HepG2 (cell line): ENCODE measurements at regions not wholly inside any gene's neighbourhood (a gene's known extent, or its start where the extent isn't known, plus 50 kb on each side); places are given as distances from the start of the nearest gene placed in this dataset.

Experiments used
- ATAC-seq: fragments of 200-7000 bp; cut with Tn5 transposase; 3 replicates; pipeline ENCODE4 v1.9.1; 2020; ENCODE audit warnings: mild to moderate bottlenecking, moderate library complexity
- BruUV-seq: library from RNA; stranded (reverse); fragments of 400-500 nt; replicated peaks from 2 replicates; lab custom pipeline; 2021; lab: Mats Ljungman, UMichigan
- CTCF ChIA-PET: fragments of 300-600 bp; formaldehyde crosslinking; extraction: SDS; loops from one replicate; lab custom pipeline; 2021; ENCODE audit warnings: low total read pairs, inconsistent platforms, low intra/inter-chr PET ratio; lab: Yijun Ruan, JAX
- POLR2A ChIA-PET: fragments of 350-600 bp; sonication (Branson Sonifier 250); formaldehyde crosslinking; loops from one replicate; lab custom pipeline; 2020; ENCODE audit warnings: antibody characterized with exemption, inconsistent platforms; lab: Yijun Ruan, JAX
- DNase-seq: peaks from one replicate; pipeline ENCODE4 v3.0.0-alpha.2; 2015; ENCODE audit warnings: low spot score
- FAIRE-seq: peaks from 3 replicates; lab custom pipeline; 2011; peaks lifted over from hg19 to GRCh38; lab: Jason Lieb, UNC
- H2AFZ ChIP-seq: one replicate; pipeline ENCODE4 v1.6.1; 2011; ENCODE audit warnings: low read length, inconsistent platforms
- H3K27ac ChIP-seq: fragments of 300-600 bp; 3 replicates; pipeline ENCODE4 v1.8.0; 2011; ENCODE audit warnings: mixed run types, mild to moderate bottlenecking, mixed read lengths, low read length, inconsistent platforms; ENCODE audit not compliant: insufficient read depth; ENCODE audit errors: extremely low read length
- H3K27me3 ChIP-seq, 2 experiments: fragments of 200-600 bp in 1 of 2; 2 replicates in 1 of 2; 3 replicates in 1 of 2; pipeline versions ENCODE4 v1.6.0 to v1.8.0; 2011; ENCODE audit warnings: low read length in 2 of 2, mild to moderate bottlenecking in 2 of 2, moderate library complexity in 2 of 2, inconsistent platforms in 1 of 2; ENCODE audit not compliant: insufficient read depth in 2 of 2, control insufficient read depth in 1 of 2
- H3K36me3 ChIP-seq, 2 experiments: fragments of 200-600 bp in 1 of 2; replicated peaks in 1 of 2; 2 replicates in 1 of 2; 3 replicates in 1 of 2; pipeline versions ENCODE4 v1.5.1 to v1.8.0; 2011; ENCODE audit warnings: low read length in 2 of 2, inconsistent platforms in 1 of 2; ENCODE audit not compliant: insufficient read depth in 2 of 2, control insufficient read depth in 1 of 2
- H3K4me1 ChIP-seq: 2 replicates; pipeline ENCODE4 v1.5.1; 2012; ENCODE audit warnings: low read length, inconsistent platforms; ENCODE audit not compliant: insufficient read depth
- H3K4me2 ChIP-seq: 2 replicates; pipeline ENCODE4 v1.6.0; 2011; ENCODE audit warnings: low read depth, low read length, inconsistent platforms
- H3K4me3 ChIP-seq, 3 experiments: fragments of 200-600 bp in 1 of 3; sonication (generic), shearing (Covaris generic) in 1 of 3; replicated peaks in 1 of 3; 2 replicates each; pipeline ENCODE4 v1.5.1; 2011 to 2016; ENCODE audit warnings: low read length in 3 of 3, inconsistent platforms in 2 of 3, low read depth in 2 of 3, mild to moderate bottlenecking in 2 of 3, control low read depth in 1 of 3, mixed read lengths in 1 of 3; ENCODE audit not compliant: insufficient read depth in 1 of 3
- H3K79me2 ChIP-seq: one replicate; pipeline ENCODE4 v1.6.1; 2011; ENCODE audit warnings: low read length, inconsistent platforms; ENCODE audit not compliant: insufficient read depth
- H3K9ac ChIP-seq: 2 replicates; pipeline ENCODE4 v1.6.0; 2011; ENCODE audit warnings: mild to moderate bottlenecking, low read depth, low read length, inconsistent platforms; ENCODE audit not compliant: insufficient read depth
- H3K9me3 ChIP-seq: 2 replicates; pipeline ENCODE4 v1.5.1; 2012; ENCODE audit warnings: mild to moderate bottlenecking, low read length
- H4K20me1 ChIP-seq: 2 replicates; pipeline ENCODE4 v1.6.0; 2011; ENCODE audit warnings: inconsistent platforms, mild to moderate bottlenecking, low read length, moderate library complexity; ENCODE audit not compliant: insufficient read depth
- GLMP ChIP-seq: sonication (generic); formaldehyde crosslinking; IDR thresholded peaks from 2 replicates; pipeline ENCODE4 v1.9.0; 2021; ENCODE audit warnings: missing genetic modification reagents, mild to moderate bottlenecking, borderline replicate concordance
- HOXA3 ChIP-seq: sonication (generic); formaldehyde crosslinking; IDR thresholded peaks from 2 replicates; pipeline ENCODE4 v1.5.0; 2020; ENCODE audit warnings: missing genetic modification reagents
- KDM6A ChIP-seq: IDR thresholded peaks from 2 replicates; pipeline ENCODE4 v1.6.1; 2016; ENCODE audit warnings: low read depth
- MBNL3 ChIP-seq: fragments of 250-450 bp; sonication (Bioruptor Pico); conservative IDR thresholded peaks from 2 replicates; pipeline ENCODE4 v1.8.0; 2022; ENCODE audit warnings: mild to moderate bottlenecking, inconsistent platforms
- NFAT5 ChIP-seq: sonication (generic); formaldehyde crosslinking; IDR thresholded peaks from 2 replicates; pipeline ENCODE4 v1.4.0; 2020; ENCODE audit warnings: missing genetic modification reagents
- NFYC ChIP-seq: IDR thresholded peaks from 2 replicates; pipeline ENCODE4 v1.6.1; 2016; ENCODE audit warnings: missing genetic modification reagents, missing compliant biosample characterization
- NR2F1 ChIP-seq, 2 experiments: fragments of 450-650 bp in 1 of 2; formaldehyde crosslinking in 1 of 2; IDR thresholded peaks; 2 replicates each; pipeline versions ENCODE4 v1.5.0 to v1.6.1; 2016 to 2020; ENCODE audit warnings: mild to moderate bottlenecking in 1 of 2, missing compliant biosample characterization in 1 of 2, missing genetic modification reagents in 1 of 2, moderate library complexity in 1 of 2
- REPIN1 ChIP-seq: sonication (generic); formaldehyde crosslinking; IDR thresholded peaks from 2 replicates; pipeline ENCODE4 v1.8.0; 2022; ENCODE audit warnings: missing genetic modification reagents, low read depth, mild to moderate bottlenecking, borderline replicate concordance
- SMARCC2 ChIP-seq: fragments of 450-650 bp; IDR thresholded peaks from 2 replicates; pipeline ENCODE4 v1.6.1; 2017; ENCODE audit warnings: antibody characterized with exemption, mild to moderate bottlenecking
- SOX5 ChIP-seq: IDR thresholded peaks from 2 replicates; pipeline ENCODE4 v1.6.1; 2016; ENCODE audit warnings: borderline replicate concordance
- SRY ChIP-seq: sonication (generic); formaldehyde crosslinking; IDR thresholded peaks from 2 replicates; pipeline ENCODE4 v1.8.0; 2022; ENCODE audit warnings: mild to moderate bottlenecking, missing genetic modification reagents
- ZFYVE20 ChIP-seq: sonication (generic); formaldehyde crosslinking; IDR thresholded peaks from 2 replicates; pipeline ENCODE4 v1.8.0; 2023; ENCODE audit warnings: low read depth, mild to moderate bottlenecking, moderate library complexity, missing genetic modification reagents, borderline replicate concordance
- ZKSCAN8 ChIP-seq: IDR thresholded peaks from 2 replicates; pipeline ENCODE4 v1.6.1; 2016; ENCODE audit warnings: borderline replicate concordance, missing genetic modification reagents, missing compliant biosample characterization
- ZNF12 ChIP-seq: sonication (generic); formaldehyde crosslinking; IDR thresholded peaks from 2 replicates; pipeline ENCODE4 v1.5.0; 2020; ENCODE audit warnings: missing genetic modification reagents
- ZSCAN30 ChIP-seq: sonication (generic); formaldehyde crosslinking; IDR thresholded peaks from 2 replicates; pipeline ENCODE4 v1.5.0; 2020; ENCODE audit warnings: mild to moderate bottlenecking, missing genetic modification reagents
- WGBS: methylation state at CpG from one replicate; pipeline ENCODE4 v1.1.6; 2017; ENCODE audit warnings: low lambda C conversion rate; 5-methylcytosine and 5-hydroxymethylcytosine counted together
- in situ Hi-C: cut with HindIII; loops from 2 replicates; pipeline ENCODE4 v1.10.0; 2017; ENCODE audit warnings: low pct_unique_long_range_greater_than_20kb; ENCODE audit not compliant: extremely low pct_ligation_motif_present
- intact Hi-C: fragments of 100-400 bp; cut with micrococcal nuclease; formaldehyde crosslinking; loops from one replicate; pipeline ENCODE4 v1.10.0; 2022; ENCODE audit not compliant: unreplicated experiment

GRCh38 chr2:175363699-175364098 is 182.2 kb upstream of the ATP5MC3 start:
- FAIRE-seq (no peak), ATAC-seq (no peak), DNase-seq (no peak)
- WGBS, result 5% methylated on average over 5 of the region's 5 CpGs
- Histone ChIP-seq H3K4me2 (no peak overlapping the region), H3K79me2 (no peaks in the 10 kb centered on the region), H3K27me3 (peaks cover 0 to 37% of the 10 kb centered on the region in 2 experiments; a peak in 2 of 5 replicates), H3K27ac (no peak overlapping the region), H4K20me1 (no peaks in the 10 kb centered on the region), H3K4me1 (no peaks in the 10 kb centered on the region), H3K36me3 (no peaks in the 10 kb centered on the region), H3K9me3 (no peaks in the 10 kb centered on the region), H3K9ac (no peak overlapping the region), H2AFZ (no peak overlapping the region), H3K4me3 (no peak overlapping the region)
- in situ Hi-C loops (loop anchor here (10.0 kb wide), 1 partner anchor 321 kb away; no protein-coding TSS in a partner anchor), intact Hi-C loops (no loop called here)
- TF ChIP-seq GLMP (CRISPR knock-in tag), result no peak
- TF ChIP-seq ZSCAN30 (CRISPR knock-in tag), result no peak
- TF ChIP-seq ZKSCAN8 (CRISPR knock-in tag), result no peak
- TF ChIP-seq REPIN1 (CRISPR knock-in tag), result no peak
- TF ChIP-seq NR2F1 (CRISPR knock-in tag; IDR thresholded peaks at IDR 0.05), result no peak
- no peak for TF ChIP-seq ZNF12
- no peak for TF ChIP-seq KDM6A (CRISPR knock-in tag)
- TF ChIP-seq NFYC (CRISPR knock-in tag), result no peak
- POLR2A ChIA-PET, result no interaction called here
- CTCF ChIA-PET, result no interaction called here
- BruUV-seq, result no TSS peak

- WGBS, result 21% methylated on average over 4 of the region's 4 CpGs
- intact Hi-C loops (no loop called here), in situ Hi-C loops (loop anchor here (10.0 kb wide), 1 partner anchor 322 kb away; no protein-coding TSS in a partner anchor)
- no peaks in the 10 kb centered on the region for H3K9me3 ChIP-seq
- H3K27ac ChIP-seq, result no peak overlapping the region
- no peaks in the 10 kb centered on the region for H3K4me1 ChIP-seq
- FAIRE-seq, result no peak
- CTCF ChIA-PET, result no interaction called here
- peaks cover 0 to 37% of the 10 kb centered on the region in 2 experiments; a peak in 2 of 5 replicates for H3K27me3 ChIP-seq
- BruUV-seq, result no TSS peak
- no peak overlapping the region for H2AFZ ChIP-seq
- no peaks in the 10 kb centered on the region for H4K20me1 ChIP-seq
- no peak overlapping the region for H3K4me2 ChIP-seq
- no peaks in the 10 kb centered on the region for H3K36me3 ChIP-seq
- POLR2A ChIA-PET, result no interaction called here
- no peak overlapping the region for H3K4me3 ChIP-seq
- no peak for ATAC-seq
- H3K9ac ChIP-seq, result no peak overlapping the region
- no peaks in the 10 kb centered on the region for H3K79me2 ChIP-seq
- DNase-seq, result no peak
- TF ChIP-seq NFAT5 (CRISPR knock-in tag), result no peak
- no peak for TF ChIP-seq SMARCC2
- no peak for TF ChIP-seq SOX5 (CRISPR knock-in tag)
- no peak for TF ChIP-seq MBNL3
- no peak for TF ChIP-seq SRY (CRISPR knock-in tag)
- TF ChIP-seq HOXA3 (CRISPR knock-in tag), result no peak
- TF ChIP-seq ZFYVE20 (CRISPR knock-in tag), result no peak
Observed at GRCh38 chr2:175362331-175362730, 180.8 kb upstream of the ATP5MC3 start.
